Stimulated activated CD4-positive, alpha-beta T cell treated with anti-CD3 and anti-CD28 coated beads, Interleukin-12 subunit alpha, Interleukin-12 subunit beta, amount 100 ng/mL, for 4 hours (primary cell): ENCODE measurements at regions not wholly inside any gene's neighbourhood (a gene's known extent, or its start where the extent isn't known, plus 50 kb on each side); places are given as distances from the start of the nearest gene placed in this dataset.

Experiments used
- DNase-seq: peaks from one replicate; pipeline ENCODE4 v3.0.0-alpha.2; 2020

- no peak for DNase-seq
Observed at GRCh38 chr2:6770006-6770405, 95.7 kb downstream of the CMPK2 start.

GRCh38 chr2:6771634-6772611 is 93.8 kb downstream of the CMPK2 start:
- no peak for DNase-seq

- peak; percentile 78 for DNase-seq
Observed at GRCh38 chr2:6773007-6773693, 92.6 kb downstream of the CMPK2 start.

- DNase-seq, result no peak
Observed at GRCh38 chr2:6773694-6774044, 92.0 kb downstream of the CMPK2 start.

- DNase-seq, result no peak
Observed at GRCh38 chr2:6776125-6776524, 89.6 kb downstream of the CMPK2 start.

- DNase-seq, result no peak
Observed at GRCh38 chr2:6777626-6778025, 88.1 kb downstream of the CMPK2 start.

GRCh38 chr2:6780765-6781274 is 84.9 kb downstream of the CMPK2 start:
- DNase-seq, result no peak

GRCh38 chr2:6782517-6783237 is 83.0 kb downstream of the CMPK2 start:
- DNase-seq, result no peak

GRCh38 chr2:6783238-6783614 is 82.5 kb downstream of the CMPK2 start:
- no peak for DNase-seq

GRCh38 chr2:6784291-6784690 is 81.4 kb downstream of the CMPK2 start:
- no peak for DNase-seq

GRCh38 chr2:6785493-6785892 is 80.2 kb downstream of the CMPK2 start:
- DNase-seq, result no peak

- DNase-seq, result no peak
Observed at GRCh38 chr2:6787376-6787775, 78.3 kb downstream of the CMPK2 start.

GRCh38 chr2:6788614-6789013 is 77.1 kb downstream of the CMPK2 start:
- no peak for DNase-seq

- no peak for DNase-seq
Observed at GRCh38 chr2:6789559-6790138, 76.1 kb downstream of the CMPK2 start.

- DNase-seq, result no peak
Observed at GRCh38 chr2:6791682-6792081, 74.0 kb downstream of the CMPK2 start.

- no peak for DNase-seq
Observed at GRCh38 chr2:6792883-6793282, 72.8 kb downstream of the CMPK2 start.

GRCh38 chr2:6793371-6793770 is 72.3 kb downstream of the CMPK2 start:
- no peak for DNase-seq

- no peak for DNase-seq
Observed at GRCh38 chr2:6793913-6794312, 71.8 kb downstream of the CMPK2 start.

GRCh38 chr2:6794448-6794847 is 71.3 kb downstream of the CMPK2 start:
- no peak for DNase-seq
